GM23338 (cell line): ENCODE measurements at regions not wholly inside any gene's neighbourhood (a gene's known extent, or its start where the extent isn't known, plus 50 kb on each side); places are given as distances from the start of the nearest gene placed in this dataset.

ENCODE experiments used
- ATAC-seq: fragments of 200-7000 bp; cut with Tn5 transposase; 3 replicates; pipeline ENCODE4 v1.9.1; 2020
- DNase-seq: peaks from one replicate; pipeline ENCODE4 v3.0.0-alpha.2; 2015; ENCODE audit warnings: low spot score
- H2AFZ ChIP-seq: fragments of 200-600 bp; sonication (generic); 2 replicates; pipeline ENCODE4 v1.8.0; 2016; ENCODE audit warnings: antibody characterized with exemption, mild to moderate bottlenecking, moderate library complexity
- H3F3A ChIP-seq: fragments of 200-600 bp; sonication (generic); replicated peaks from 2 replicates; pipeline ENCODE4 v1.8.0; 2017; ENCODE audit warnings: antibody characterized with exemption, mixed run types, low read depth
- H3K27ac ChIP-seq: fragments of 200-600 bp; sonication (generic); 2 replicates; pipeline ENCODE4 v1.6.1; 2016; ENCODE audit warnings: low read depth
- H3K27me3 ChIP-seq: fragments of 200-600 bp; sonication (generic); 2 replicates; pipeline ENCODE4 v1.8.0; 2016; ENCODE audit warnings: mild to moderate bottlenecking, mixed run types, moderate library complexity; ENCODE audit not compliant: insufficient read depth
- H3K36me3 ChIP-seq: fragments of 200-600 bp; sonication (generic); 2 replicates; pipeline ENCODE4 v1.8.0; 2016; ENCODE audit warnings: mild to moderate bottlenecking; ENCODE audit not compliant: insufficient read depth
- H3K4me1 ChIP-seq: fragments of 200-600 bp; sonication (generic); 2 replicates; pipeline ENCODE4 v1.8.0; 2016; ENCODE audit warnings: mild to moderate bottlenecking, moderate library complexity; ENCODE audit not compliant: insufficient read depth
- H3K4me2 ChIP-seq: fragments of 200-600 bp; sonication (generic); 2 replicates; pipeline ENCODE4 v1.7.1; 2017; ENCODE audit warnings: mixed run types
- H3K4me3 ChIP-seq: fragments of 200-600 bp; sonication (generic); 2 replicates; pipeline ENCODE4 v1.6.1; 2016; ENCODE audit warnings: mixed run types
- H3K79me2 ChIP-seq: fragments of 200-600 bp; sonication (generic); replicated peaks from 2 replicates; pipeline ENCODE4 v1.8.0; 2017; ENCODE audit warnings: mild to moderate bottlenecking; ENCODE audit not compliant: insufficient read depth
- H3K9me2 ChIP-seq: fragments of 200-600 bp; sonication (generic); 2 replicates; pipeline ENCODE4 v1.8.0; 2017; ENCODE audit not compliant: insufficient read depth
- H4K20me1 ChIP-seq: fragments of 200-600 bp; sonication (generic); replicated peaks from 2 replicates; pipeline ENCODE4 v1.8.0; 2017; ENCODE audit warnings: mild to moderate bottlenecking; ENCODE audit not compliant: insufficient read depth
- H3K27ac Mint-ChIP-seq: 2 replicates; pipeline ENCODE4 v1.8.0; 2020; ENCODE audit warnings: inconsistent platforms, mild to moderate bottlenecking, moderate library complexity, mixed read lengths
- H3K27me3 Mint-ChIP-seq: 3 replicates; pipeline ENCODE4 v1.8.0; 2022; ENCODE audit warnings: low read depth, mild to moderate bottlenecking, moderate library complexity, mixed read lengths, inconsistent platforms; ENCODE audit not compliant: insufficient read depth, poor library complexity
- H3K36me3 Mint-ChIP-seq: 3 replicates; pipeline ENCODE4 v1.8.0; 2021; ENCODE audit warnings: low read depth, mild to moderate bottlenecking, inconsistent platforms, moderate library complexity, mixed read lengths
- H3K4me1 Mint-ChIP-seq: 3 replicates; pipeline ENCODE4 v1.8.0; 2020; ENCODE audit warnings: mild to moderate bottlenecking, inconsistent platforms, mixed read lengths
- H3K4me3 Mint-ChIP-seq: 3 replicates; pipeline ENCODE4 v1.8.0; 2021; ENCODE audit warnings: moderate library complexity, mild to moderate bottlenecking, inconsistent platforms, mixed read lengths
- H3K9me3 Mint-ChIP-seq: 3 replicates; pipeline ENCODE4 v1.8.0; 2020; ENCODE audit warnings: moderate library complexity, mild to moderate bottlenecking, inconsistent platforms, mixed read lengths
- NANOG ChIP-seq: IDR thresholded peaks from 2 replicates; pipeline ENCODE4 v1.6.1; 2016; ENCODE audit warnings: antibody characterized with exemption, borderline replicate concordance
- ZNF114 ChIP-seq: fragments of 250-450 bp; sonication (Bioruptor Pico); IDR thresholded peaks from 2 replicates; pipeline ENCODE4 v1.5.0; 2020; ENCODE audit warnings: mild to moderate bottlenecking, moderate library complexity
- ZNF331 ChIP-seq: fragments of 250-450 bp; sonication (Bioruptor Pico); IDR thresholded peaks from 2 replicates; pipeline ENCODE4 v1.5.0; 2020; ENCODE audit warnings: low read depth, mild to moderate bottlenecking, moderate library complexity
- TF ChIP-seq, protein P1 (sequence below): IDR thresholded peaks from one replicate; pipeline ENCODE4 v1.6.1; 2018; ENCODE audit warnings: antibody characterized with exemption; ENCODE audit not compliant: unreplicated experiment
- TF ChIP-seq, protein P2 (sequence below): fragments of 250-450 bp; sonication (Bioruptor Pico); IDR thresholded peaks from 2 replicates; pipeline ENCODE4 v1.5.0; 2020; ENCODE audit warnings: mild to moderate bottlenecking, moderate library complexity

DNA sequence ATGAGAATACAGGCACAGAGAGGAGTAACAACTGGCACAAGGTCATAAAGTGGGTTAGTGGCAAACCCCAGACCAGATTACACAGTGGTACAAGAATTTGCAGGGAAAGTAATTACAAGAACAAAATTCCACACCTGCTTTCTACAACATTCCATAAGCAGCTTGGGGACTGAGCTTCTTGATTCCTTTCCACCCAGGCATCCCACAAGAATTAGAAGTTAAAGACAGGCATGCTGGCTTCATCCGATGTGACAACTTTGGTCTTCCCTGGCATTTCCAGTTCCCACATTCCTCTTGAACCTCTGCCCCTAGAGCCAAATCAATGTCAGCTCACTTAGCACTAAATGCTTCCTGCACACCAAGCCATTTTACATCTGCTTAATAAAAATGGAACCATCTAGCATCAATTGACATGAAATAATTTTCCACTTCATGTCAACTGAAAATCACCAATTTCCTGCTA lies 435.8 kb upstream of the PAPPA start (continued):
- TF ChIP-seq, protein P1, sequence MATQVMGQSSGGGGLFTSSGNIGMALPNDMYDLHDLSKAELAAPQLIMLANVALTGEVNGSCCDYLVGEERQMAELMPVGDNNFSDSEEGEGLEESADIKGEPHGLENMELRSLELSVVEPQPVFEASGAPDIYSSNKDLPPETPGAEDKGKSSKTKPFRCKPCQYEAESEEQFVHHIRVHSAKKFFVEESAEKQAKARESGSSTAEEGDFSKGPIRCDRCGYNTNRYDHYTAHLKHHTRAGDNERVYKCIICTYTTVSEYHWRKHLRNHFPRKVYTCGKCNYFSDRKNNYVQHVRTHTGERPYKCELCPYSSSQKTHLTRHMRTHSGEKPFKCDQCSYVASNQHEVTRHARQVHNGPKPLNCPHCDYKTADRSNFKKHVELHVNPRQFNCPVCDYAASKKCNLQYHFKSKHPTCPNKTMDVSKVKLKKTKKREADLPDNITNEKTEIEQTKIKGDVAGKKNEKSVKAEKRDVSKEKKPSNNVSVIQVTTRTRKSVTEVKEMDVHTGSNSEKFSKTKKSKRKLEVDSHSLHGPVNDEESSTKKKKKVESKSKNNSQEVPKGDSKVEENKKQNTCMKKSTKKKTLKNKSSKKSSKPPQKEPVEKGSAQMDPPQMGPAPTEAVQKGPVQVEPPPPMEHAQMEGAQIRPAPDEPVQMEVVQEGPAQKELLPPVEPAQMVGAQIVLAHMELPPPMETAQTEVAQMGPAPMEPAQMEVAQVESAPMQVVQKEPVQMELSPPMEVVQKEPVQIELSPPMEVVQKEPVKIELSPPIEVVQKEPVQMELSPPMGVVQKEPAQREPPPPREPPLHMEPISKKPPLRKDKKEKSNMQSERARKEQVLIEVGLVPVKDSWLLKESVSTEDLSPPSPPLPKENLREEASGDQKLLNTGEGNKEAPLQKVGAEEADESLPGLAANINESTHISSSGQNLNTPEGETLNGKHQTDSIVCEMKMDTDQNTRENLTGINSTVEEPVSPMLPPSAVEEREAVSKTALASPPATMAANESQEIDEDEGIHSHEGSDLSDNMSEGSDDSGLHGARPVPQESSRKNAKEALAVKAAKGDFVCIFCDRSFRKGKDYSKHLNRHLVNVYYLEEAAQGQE: no peak
- TF ChIP-seq NANOG: no peak

DNA sequence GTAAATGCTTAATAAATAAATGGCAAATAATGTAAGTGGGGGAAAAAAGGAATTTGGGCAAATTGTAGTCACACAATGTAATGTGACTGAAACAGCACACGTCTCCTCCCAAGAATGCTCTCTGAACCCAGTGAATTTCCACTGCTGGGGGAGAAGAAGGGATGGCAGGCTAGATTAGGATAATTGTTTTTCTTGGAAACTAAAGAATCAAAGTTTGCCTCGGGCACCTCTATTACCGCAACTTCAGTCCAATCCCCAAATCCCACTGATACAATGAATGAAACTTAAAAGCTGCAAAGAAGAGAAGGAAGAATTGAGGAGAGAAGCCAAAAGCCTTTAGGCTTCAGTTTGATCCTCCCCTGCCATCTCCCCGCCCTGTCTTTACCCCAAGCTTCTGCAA lies 423.2 kb upstream of the PAPPA start:
- ATAC-seq (no peak), DNase-seq (no peak)
- H3K9me3 Mint-ChIP-seq: peaks cover 12% of the 10 kb centered on the region; the same call in 2 of the 3 replicates
- H3F3A ChIP-seq: no peaks in the 10 kb centered on the region
- no peaks in the 10 kb centered on the region for H4K20me1 ChIP-seq
- peaks cover 8% of the 10 kb centered on the region; the same call in 1 of the 2 replicates for H3K4me1 ChIP-seq
- H3K27me3 Mint-ChIP-seq: no peaks in the 10 kb centered on the region
- H3K79me2 ChIP-seq: no peaks in the 10 kb centered on the region
- 0 out of 3 replicates have a peak, but pooled peaks cover 3% of the 10 kb centered on the region for H3K36me3 Mint-ChIP-seq
- no peaks in the 10 kb centered on the region for H3K36me3 ChIP-seq
- H3K4me3 Mint-ChIP-seq: no peak overlapping the region
- H3K4me3 ChIP-seq: no peak overlapping the region
- TF ChIP-seq, protein P1: no peak
- no peak for TF ChIP-seq NANOG
- no peak for TF ChIP-seq ZNF114 (CRISPR knock-in tag)
- TF ChIP-seq ZNF331 (CRISPR knock-in tag): no peak
- TF ChIP-seq, protein P2, sequence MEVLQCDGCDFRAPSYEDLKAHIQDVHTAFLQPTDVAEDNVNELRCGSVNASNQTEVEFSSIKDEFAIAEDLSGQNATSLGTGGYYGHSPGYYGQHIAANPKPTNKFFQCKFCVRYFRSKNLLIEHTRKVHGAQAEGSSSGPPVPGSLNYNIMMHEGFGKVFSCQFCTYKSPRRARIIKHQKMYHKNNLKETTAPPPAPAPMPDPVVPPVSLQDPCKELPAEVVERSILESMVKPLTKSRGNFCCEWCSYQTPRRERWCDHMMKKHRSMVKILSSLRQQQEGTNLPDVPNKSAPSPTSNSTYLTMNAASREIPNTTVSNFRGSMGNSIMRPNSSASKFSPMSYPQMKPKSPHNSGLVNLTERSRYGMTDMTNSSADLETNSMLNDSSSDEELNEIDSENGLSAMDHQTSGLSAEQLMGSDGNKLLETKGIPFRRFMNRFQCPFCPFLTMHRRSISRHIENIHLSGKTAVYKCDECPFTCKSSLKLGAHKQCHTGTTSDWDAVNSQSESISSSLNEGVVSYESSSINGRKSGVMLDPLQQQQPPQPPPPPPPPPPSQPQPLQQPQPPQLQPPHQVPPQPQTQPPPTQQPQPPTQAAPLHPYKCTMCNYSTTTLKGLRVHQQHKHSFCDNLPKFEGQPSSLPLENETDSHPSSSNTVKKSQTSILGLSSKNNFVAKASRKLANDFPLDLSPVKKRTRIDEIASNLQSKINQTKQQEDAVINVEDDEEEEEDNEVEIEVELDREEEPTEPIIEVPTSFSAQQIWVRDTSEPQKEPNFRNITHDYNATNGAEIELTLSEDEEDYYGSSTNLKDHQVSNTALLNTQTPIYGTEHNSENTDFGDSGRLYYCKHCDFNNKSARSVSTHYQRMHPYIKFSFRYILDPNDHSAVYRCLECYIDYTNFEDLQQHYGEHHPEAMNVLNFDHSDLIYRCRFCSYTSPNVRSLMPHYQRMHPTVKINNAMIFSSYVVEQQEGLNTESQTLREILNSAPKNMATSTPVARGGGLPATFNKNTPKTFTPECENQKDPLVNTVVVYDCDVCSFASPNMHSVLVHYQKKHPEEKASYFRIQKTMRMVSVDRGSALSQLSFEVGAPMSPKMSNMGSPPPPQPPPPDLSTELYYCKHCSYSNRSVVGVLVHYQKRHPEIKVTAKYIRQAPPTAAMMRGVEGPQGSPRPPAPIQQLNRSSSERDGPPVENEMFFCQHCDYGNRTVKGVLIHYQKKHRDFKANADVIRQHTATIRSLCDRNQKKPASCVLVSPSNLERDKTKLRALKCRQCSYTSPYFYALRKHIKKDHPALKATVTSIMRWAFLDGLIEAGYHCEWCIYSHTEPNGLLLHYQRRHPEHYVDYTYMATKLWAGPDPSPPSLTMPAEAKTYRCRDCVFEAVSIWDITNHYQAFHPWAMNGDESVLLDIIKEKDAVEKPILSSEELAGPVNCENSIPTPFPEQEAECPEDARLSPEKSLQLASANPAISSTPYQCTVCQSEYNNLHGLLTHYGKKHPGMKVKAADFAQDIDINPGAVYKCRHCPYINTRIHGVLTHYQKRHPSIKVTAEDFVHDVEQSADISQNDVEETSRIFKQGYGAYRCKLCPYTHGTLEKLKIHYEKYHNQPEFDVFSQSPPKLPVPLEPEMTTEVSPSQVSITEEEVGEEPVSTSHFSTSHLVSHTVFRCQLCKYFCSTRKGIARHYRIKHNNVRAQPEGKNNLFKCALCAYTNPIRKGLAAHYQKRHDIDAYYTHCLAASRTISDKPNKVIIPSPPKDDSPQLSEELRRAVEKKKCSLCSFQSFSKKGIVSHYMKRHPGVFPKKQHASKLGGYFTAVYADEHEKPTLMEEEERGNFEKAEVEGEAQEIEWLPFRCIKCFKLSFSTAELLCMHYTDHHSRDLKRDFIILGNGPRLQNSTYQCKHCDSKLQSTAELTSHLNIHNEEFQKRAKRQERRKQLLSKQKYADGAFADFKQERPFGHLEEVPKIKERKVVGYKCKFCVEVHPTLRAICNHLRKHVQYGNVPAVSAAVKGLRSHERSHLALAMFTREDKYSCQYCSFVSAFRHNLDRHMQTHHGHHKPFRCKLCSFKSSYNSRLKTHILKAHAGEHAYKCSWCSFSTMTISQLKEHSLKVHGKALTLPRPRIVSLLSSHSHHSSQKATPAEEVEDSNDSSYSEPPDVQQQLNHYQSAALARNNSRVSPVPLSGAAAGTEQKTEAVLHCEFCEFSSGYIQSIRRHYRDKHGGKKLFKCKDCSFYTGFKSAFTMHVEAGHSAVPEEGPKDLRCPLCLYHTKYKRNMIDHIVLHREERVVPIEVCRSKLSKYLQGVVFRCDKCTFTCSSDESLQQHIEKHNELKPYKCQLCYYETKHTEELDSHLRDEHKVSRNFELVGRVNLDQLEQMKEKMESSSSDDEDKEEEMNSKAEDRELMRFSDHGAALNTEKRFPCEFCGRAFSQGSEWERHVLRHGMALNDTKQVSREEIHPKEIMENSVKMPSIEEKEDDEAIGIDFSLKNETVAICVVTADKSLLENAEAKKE: no peak
- no peak overlapping the region for H3K27ac Mint-ChIP-seq
- 0 out of 2 replicates have a peak, but pooled peaks cover 2% of the 10 kb centered on the region for H3K9me2 ChIP-seq
- no peaks in the 10 kb centered on the region for H3K27me3 ChIP-seq
- H3K4me2 ChIP-seq: no peak overlapping the region
- H3K4me1 Mint-ChIP-seq: peaks cover 8% of the 10 kb centered on the region; the same call in 2 of the 3 replicates
- H2AFZ ChIP-seq: peak overlapping the region; percentile 61
- no peak overlapping the region for H3K27ac ChIP-seq
